HEK293T (cell line): ENCODE measurements at regions not wholly inside any gene's neighbourhood (a gene's known extent, or its start where the extent isn't known, plus 50 kb on each side); places are given as distances from the start of the nearest gene placed in this dataset.

Source experiments
- BHLHE40 ChIP-seq: fragments of 450-650 bp; IDR thresholded peaks from 2 replicates; pipeline ENCODE4 v1.6.1; 2016; ENCODE audit warnings: mild to moderate bottlenecking, moderate library complexity, borderline replicate concordance
- FOXM1 ChIP-seq: fragments of 450-650 bp; IDR thresholded peaks from 2 replicates; pipeline ENCODE4 v1.6.1; 2017; ENCODE audit warnings: mild to moderate bottlenecking, borderline replicate concordance
- SP1 ChIP-seq: fragments of 450-650 bp; IDR thresholded peaks from 2 replicates; pipeline ENCODE4 v1.6.1; 2017

DNA sequence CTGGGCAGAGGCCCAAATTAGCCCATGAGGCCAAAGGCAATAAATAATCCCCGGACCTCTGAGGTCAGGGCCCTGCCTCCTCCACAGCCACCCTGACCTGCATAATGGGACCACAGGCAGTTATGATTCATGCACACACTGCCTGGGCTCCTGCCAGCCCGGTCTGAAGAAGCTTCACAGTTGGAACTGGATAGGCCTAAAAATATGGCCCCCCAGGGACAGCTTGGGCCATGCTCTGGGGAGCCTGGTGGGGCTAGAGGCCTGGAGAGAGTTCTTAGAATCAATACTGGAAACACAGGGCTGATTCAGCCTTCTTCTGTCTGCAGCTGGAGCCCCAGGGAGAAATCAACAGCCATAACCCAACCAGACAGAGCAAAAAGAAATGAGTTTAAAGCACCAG is 112.8 kb upstream of the CADM1 start:
- TF ChIP-seq BHLHE40: no peak
- TF ChIP-seq SP1: no peak
- no peak for TF ChIP-seq FOXM1
